ENCODE measurements at regions not wholly inside any gene's neighbourhood (a gene's known extent, or its start where the extent isn't known, plus 50 kb on each side); places are given as distances from the start of the nearest gene placed in this dataset.

DNA sequence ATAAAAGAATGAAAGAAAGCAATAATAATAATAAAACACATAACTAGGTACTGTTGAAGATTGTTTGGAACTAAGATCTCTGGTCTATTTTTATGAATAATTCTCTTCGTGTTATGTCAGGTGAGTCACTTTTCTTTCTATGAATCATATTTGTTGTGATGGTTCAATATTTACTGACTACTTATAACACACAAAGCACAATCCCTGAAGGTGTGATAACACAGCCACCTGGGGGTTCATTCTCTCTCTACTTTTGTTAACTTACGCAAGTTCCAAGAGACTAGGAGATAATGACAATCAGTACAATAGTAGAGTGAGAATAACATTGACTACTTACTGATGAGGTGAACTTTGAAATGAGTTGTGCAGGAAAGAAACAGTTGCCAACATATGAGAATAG lies 149.9 kb downstream of the IBTK start:
- Mint-ChIP-seq H3K9me3 (peaks cover 18% of the 10 kb centered on the region), H3K4me1 (no peaks in the 10 kb centered on the region), H3K27me3 (ENCODE audit: low read depth) (no peaks in the 10 kb centered on the region), H3K36me3 (no peaks in the 10 kb centered on the region), H3K4me3 (no peak overlapping the region), H3K27ac (no peak overlapping the region)
- DNase-seq (ENCODE audit: low spot score in 2 of 2, unreplicated experiment in 2 of 2) = no peak
- TF ChIP-seq, protein P1, sequence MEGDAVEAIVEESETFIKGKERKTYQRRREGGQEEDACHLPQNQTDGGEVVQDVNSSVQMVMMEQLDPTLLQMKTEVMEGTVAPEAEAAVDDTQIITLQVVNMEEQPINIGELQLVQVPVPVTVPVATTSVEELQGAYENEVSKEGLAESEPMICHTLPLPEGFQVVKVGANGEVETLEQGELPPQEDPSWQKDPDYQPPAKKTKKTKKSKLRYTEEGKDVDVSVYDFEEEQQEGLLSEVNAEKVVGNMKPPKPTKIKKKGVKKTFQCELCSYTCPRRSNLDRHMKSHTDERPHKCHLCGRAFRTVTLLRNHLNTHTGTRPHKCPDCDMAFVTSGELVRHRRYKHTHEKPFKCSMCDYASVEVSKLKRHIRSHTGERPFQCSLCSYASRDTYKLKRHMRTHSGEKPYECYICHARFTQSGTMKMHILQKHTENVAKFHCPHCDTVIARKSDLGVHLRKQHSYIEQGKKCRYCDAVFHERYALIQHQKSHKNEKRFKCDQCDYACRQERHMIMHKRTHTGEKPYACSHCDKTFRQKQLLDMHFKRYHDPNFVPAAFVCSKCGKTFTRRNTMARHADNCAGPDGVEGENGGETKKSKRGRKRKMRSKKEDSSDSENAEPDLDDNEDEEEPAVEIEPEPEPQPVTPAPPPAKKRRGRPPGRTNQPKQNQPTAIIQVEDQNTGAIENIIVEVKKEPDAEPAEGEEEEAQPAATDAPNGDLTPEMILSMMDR (IDR thresholded peaks at IDR 0.05; ENCODE audit: unreplicated experiment) = no peak

DNA sequence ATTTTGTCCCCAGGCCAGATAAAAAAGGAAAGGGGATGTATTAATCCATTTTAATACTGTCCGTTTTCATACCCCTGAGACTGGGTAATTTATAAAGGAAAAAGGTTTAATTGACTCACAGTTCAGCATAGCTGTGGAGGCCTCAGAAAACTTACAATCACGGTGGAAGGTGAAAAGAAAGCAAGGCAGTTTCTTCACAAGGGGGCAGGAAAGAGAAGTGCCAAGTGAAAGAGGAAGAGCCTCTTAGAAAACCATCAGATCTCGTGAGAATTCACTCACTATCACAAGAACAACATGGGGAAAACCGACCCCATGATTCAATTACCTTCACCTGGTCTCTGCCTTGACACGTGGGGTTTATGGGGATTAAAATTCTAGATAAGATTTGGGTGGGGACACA lies 152.5 kb downstream of the IBTK start:
- no peak for DNase-seq (ENCODE audit: low spot score in 2 of 2, unreplicated experiment in 2 of 2)
- Mint-ChIP-seq H3K36me3 (no peaks in the 10 kb centered on the region), H3K27me3 (ENCODE audit: low read depth) (no peaks in the 10 kb centered on the region), H3K4me3 (no peak overlapping the region), H3K27ac (no peak overlapping the region), H3K4me1 (no peaks in the 10 kb centered on the region), H3K9me3 (peaks cover 8% of the 10 kb centered on the region)
- TF ChIP-seq, protein P1 (IDR thresholded peaks at IDR 0.05; ENCODE audit: unreplicated experiment) = no peak

DNA sequence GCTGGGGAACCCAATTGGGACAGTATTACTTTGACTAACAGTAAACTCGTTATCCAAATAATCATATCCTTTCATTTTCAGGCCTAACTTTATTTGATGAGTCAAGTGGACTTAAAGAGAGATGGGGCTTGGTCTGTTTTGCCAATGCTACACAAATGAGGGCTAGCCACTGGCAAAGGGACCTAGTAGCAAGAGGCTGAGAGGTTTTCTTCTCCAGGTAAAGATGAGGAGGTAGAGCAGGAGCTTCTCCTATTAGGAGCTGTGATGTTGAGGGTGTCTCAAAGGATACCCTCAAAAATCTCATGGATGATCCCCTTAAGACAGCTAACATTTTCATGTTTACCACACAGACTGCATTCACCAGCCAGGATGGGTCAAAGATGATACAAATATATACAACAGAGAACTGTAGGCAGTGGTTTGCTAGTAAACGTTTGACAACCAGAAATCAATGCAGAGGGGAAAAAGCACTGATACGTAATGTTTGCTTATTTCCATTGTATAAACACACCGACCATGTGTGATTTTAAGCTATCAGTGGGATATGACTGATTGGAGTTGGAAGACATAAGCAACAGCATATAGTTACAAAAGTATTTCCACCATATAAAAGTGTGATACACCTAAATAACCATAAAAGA lies 153.3 kb downstream of the IBTK start:
- no peaks in the 10 kb centered on the region for H3K27me3 Mint-ChIP-seq (ENCODE audit: low read depth)
- TF ChIP-seq, protein P1 (IDR thresholded peaks at IDR 0.05; ENCODE audit: unreplicated experiment) = no peak
- H3K4me1 Mint-ChIP-seq = no peaks in the 10 kb centered on the region
- H3K4me3 Mint-ChIP-seq = no peak overlapping the region
- no peak for DNase-seq (ENCODE audit: low spot score in 2 of 2, unreplicated experiment in 2 of 2)
- H3K9me3 Mint-ChIP-seq = peaks cover under 1% of the 10 kb centered on the region
- no peak overlapping the region for H3K27ac Mint-ChIP-seq
- no peaks in the 10 kb centered on the region for H3K36me3 Mint-ChIP-seq

DNA sequence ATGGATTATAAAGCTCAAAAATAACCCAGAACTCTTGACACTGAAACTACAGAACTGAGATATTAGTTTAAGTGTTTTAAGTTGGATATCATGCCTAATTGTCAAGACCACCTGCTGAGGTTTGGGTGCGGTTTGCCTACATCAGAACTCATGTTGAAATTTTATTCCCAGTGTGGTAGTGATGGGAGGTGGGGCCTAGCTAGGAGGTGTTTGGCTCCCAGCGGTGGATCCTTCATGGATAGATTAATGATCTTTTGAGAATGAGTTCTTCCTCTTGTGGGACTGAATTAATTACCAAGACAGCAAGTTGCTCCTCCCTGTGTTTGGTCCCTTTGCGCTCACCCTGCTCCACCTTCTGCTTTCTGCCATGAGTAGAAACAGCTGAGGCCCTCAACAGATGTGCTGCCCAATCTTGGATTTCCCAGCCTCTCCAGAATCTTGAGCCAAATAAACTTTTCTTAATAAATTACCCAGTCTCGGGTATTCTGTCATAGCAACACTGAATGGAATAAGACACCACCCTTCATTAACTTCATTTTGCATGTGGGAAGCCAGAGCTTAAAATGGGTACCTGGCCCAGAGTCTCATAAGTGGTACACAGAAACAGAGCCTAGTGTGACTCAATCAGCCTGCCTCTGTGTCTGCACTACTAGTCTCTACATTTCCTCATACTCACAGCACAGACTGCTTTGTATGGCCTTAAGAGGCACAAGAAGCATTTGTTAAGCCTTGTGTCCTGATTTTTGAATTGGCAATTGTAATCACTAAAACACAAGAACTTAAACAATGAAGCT lies 158.4 kb downstream of the IBTK start:
- Mint-ChIP-seq H3K27me3 (ENCODE audit: low read depth) (no peaks in the 10 kb centered on the region), H3K27ac (no peak overlapping the region), H3K4me3 (no peak overlapping the region), H3K36me3 (no peaks in the 10 kb centered on the region), H3K9me3 (no peaks in the 10 kb centered on the region), H3K4me1 (no peaks in the 10 kb centered on the region)
- no peak for DNase-seq (ENCODE audit: low spot score in 2 of 2, unreplicated experiment in 2 of 2)
- TF ChIP-seq, protein P1 (IDR thresholded peaks at IDR 0.05; ENCODE audit: unreplicated experiment) = no peak

DNA sequence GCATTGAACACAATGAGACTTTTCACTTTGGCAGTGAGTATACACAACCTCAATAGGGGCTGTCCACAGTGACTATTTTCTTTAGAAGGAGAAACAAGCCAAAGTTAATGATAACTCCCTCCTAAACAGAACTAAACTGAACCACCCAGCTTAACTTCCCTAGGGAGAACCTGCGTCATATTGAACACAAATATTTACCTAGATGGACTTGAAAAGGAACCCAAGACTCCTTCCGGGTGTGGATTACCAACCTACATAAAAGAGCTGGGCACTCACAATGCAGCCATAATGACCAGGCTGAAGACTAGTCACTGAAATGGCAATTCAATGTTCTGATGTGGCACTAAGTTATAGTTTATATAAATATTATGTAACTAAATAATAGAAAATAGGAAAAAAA lies 160.6 kb downstream of the IBTK start:
- H3K36me3 Mint-ChIP-seq = no peaks in the 10 kb centered on the region
- H3K9me3 Mint-ChIP-seq = no peaks in the 10 kb centered on the region
- H3K27me3 Mint-ChIP-seq (ENCODE audit: low read depth) = no peaks in the 10 kb centered on the region
- no peak for DNase-seq (ENCODE audit: low spot score in 2 of 2, unreplicated experiment in 2 of 2)
- no peak overlapping the region for H3K4me3 Mint-ChIP-seq
- no peaks in the 10 kb centered on the region for H3K4me1 Mint-ChIP-seq
- no peak overlapping the region for H3K27ac Mint-ChIP-seq
- TF ChIP-seq, protein P1 (IDR thresholded peaks at IDR 0.05; ENCODE audit: unreplicated experiment) = no peak

Data from mesothelial cell of epicardium (in vitro differentiated cells).